ENCODE measurements at regions not wholly inside any gene's neighbourhood (a gene's known extent, or its start where the extent isn't known, plus 50 kb on each side); places are given as distances from the start of the nearest gene placed in this dataset.
"Not testable (repeated sequence)": the region's sequence is repeated elsewhere in the genome, so short reads cannot be mapped to it uniquely, and the experiment has no call there.

DNA sequence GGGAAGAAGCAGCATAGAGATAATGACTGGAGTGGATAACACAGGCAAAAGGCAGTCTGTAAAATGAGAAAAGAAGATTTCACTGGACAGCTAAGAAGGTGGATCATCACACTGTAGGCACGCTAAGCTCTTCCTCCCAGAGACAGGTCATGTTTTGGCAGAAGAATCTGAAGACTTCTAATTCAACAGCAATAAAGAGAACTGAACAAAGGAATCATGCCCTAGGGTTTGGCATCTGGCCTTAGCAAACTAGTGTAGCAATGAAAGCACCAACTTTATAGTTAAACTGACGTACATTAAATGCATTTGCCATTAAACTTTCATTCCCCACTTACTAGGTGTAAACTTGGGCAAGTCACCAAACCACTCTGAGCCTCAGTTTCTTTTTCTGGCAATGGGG lies 84.4 kb upstream of the SEM1 start:
- no peak for DNase-seq (ENCODE audit: low read depth)
- TF ChIP-seq MYC (IDR thresholded peaks at IDR 0.05; ENCODE audit: low read depth, low read length) (no peak), POLR2A (IDR thresholded peaks at IDR 0.05; ENCODE audit: extremely low read depth, insufficient read length) (no peak)
- TF ChIP-seq, protein P1, sequence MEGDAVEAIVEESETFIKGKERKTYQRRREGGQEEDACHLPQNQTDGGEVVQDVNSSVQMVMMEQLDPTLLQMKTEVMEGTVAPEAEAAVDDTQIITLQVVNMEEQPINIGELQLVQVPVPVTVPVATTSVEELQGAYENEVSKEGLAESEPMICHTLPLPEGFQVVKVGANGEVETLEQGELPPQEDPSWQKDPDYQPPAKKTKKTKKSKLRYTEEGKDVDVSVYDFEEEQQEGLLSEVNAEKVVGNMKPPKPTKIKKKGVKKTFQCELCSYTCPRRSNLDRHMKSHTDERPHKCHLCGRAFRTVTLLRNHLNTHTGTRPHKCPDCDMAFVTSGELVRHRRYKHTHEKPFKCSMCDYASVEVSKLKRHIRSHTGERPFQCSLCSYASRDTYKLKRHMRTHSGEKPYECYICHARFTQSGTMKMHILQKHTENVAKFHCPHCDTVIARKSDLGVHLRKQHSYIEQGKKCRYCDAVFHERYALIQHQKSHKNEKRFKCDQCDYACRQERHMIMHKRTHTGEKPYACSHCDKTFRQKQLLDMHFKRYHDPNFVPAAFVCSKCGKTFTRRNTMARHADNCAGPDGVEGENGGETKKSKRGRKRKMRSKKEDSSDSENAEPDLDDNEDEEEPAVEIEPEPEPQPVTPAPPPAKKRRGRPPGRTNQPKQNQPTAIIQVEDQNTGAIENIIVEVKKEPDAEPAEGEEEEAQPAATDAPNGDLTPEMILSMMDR (IDR thresholded peaks at IDR 0.05; ENCODE audit: low read depth, low read length) = no peak
- H3K4me3 ChIP-seq (ENCODE audit: low read depth, low read length) = no peak overlapping the region

DNA sequence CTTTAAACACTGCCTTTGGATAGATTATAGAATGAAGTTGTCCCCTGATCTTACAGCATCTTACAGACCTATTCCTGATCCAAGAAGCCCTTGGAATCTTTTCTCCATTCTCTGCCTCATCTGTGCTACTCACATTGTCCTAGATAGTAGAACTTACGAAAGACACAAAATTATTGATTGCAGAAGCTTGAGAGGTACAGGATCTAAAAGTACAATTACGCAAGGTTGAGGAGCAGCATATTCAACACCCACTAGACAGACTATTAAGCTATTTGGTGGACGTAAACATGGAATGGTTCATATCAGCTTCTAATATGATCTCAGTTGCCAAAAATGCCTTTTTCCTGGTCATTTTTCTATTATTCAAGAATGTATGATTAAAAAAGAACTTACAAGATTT lies 90.5 kb upstream of the SEM1 start:
- no peak for DNase-seq (ENCODE audit: low read depth)
- TF ChIP-seq POLR2A (IDR thresholded peaks at IDR 0.05; ENCODE audit: extremely low read depth, insufficient read length) = no peak
- no peak for TF ChIP-seq MYC (IDR thresholded peaks at IDR 0.05; ENCODE audit: low read depth, low read length)
- TF ChIP-seq, protein P2, sequence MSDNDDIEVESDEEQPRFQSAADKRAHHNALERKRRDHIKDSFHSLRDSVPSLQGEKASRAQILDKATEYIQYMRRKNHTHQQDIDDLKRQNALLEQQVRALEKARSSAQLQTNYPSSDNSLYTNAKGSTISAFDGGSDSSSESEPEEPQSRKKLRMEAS (IDR thresholded peaks at IDR 0.05; ENCODE audit: low read depth, low read length) = no peak
- TF ChIP-seq, protein P1 (IDR thresholded peaks at IDR 0.05; ENCODE audit: low read depth, low read length) = no peak
- no peak overlapping the region for H3K4me3 ChIP-seq (ENCODE audit: low read depth, low read length)

DNA sequence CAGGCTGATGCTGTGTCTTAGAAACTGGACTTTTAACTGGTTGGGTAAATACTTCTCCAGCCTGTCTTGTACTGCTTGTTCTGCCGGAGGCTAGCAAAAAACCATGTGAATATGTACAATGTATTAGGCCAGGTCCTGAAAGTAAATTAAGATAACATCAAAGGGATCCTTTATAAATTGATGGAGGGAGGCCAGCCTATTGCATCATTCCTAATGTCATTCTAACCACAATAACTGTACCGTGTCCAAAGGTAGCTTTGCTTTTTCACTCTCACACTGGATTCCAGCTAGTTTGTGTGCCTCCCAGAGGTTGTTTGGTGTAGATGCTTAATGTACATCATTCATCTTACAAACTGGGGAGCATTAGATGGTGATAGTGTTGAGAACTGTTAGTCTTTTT lies 91.2 kb upstream of the SEM1 start:
- no peak overlapping the region for H3K4me3 ChIP-seq (ENCODE audit: low read depth, low read length)
- TF ChIP-seq, protein P1 (IDR thresholded peaks at IDR 0.05; ENCODE audit: low read depth, low read length) = no peak
- no peak for TF ChIP-seq MYC (IDR thresholded peaks at IDR 0.05; ENCODE audit: low read depth, low read length)
- TF ChIP-seq, protein P2 (IDR thresholded peaks at IDR 0.05; ENCODE audit: low read depth, low read length) = no peak
- TF ChIP-seq POLR2A (IDR thresholded peaks at IDR 0.05; ENCODE audit: extremely low read depth, insufficient read length) = no peak
- no peak for DNase-seq (ENCODE audit: low read depth)

DNA sequence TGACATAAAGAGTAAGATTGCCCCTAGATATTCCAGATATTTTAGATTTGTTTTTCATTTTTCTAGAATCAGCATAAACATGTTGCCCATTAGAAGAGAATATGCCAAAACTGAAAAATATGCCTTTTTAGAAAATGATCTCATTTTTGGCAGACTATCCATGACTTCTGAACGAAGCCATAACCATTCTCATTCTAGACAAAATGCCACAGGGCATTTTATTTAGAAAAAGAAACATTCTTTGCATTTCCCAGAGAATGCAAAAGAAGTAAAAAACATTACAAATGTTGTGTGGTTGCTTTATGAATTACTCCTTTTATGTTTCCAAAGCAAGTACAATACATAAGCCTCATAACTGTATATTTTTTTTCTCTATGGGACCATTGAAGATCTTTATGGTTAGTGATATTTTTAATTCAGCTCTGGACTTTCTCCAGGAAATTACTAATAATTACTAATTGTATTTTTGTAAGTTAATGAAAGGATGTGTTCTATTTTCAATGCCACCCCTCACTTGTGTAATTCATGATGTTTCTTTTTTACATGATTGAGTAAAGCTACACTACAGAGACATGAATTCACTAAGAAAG lies 109.6 kb upstream of the SEM1 start:
- H3K4me3 ChIP-seq (ENCODE audit: low read depth, low read length) = no peak overlapping the region
- no peak for DNase-seq (ENCODE audit: low read depth)
- TF ChIP-seq, protein P2 (IDR thresholded peaks at IDR 0.05; ENCODE audit: low read depth, low read length) = no peak
- TF ChIP-seq, protein P1 (IDR thresholded peaks at IDR 0.05; ENCODE audit: low read depth, low read length) = no peak
- TF ChIP-seq POLR2A (IDR thresholded peaks at IDR 0.05; ENCODE audit: extremely low read depth, insufficient read length) = no peak
- no peak for TF ChIP-seq MYC (IDR thresholded peaks at IDR 0.05; ENCODE audit: low read depth, low read length)

DNA sequence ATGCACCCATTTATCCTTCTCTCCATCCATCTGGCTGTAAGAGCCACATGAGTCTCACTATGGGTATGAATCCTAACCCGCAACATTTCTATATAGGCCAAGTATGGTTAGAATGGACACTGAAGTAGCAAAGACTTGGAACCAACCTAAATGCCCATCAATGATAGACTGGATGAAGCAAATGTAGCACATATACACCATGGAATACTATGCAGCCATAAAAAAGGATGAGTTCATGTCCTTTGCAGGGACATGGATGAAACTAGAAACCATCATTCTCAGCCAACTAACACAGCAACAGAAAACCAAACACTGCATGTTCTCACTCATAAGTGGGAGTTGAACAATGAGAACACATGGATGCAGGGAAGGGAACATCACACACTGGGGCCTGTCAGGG lies 111.5 kb upstream of the SEM1 start:
- DNase-seq (ENCODE audit: low read depth); H3K4me3 ChIP-seq (ENCODE audit: low read depth, low read length): not testable (repeated sequence)

DNA sequence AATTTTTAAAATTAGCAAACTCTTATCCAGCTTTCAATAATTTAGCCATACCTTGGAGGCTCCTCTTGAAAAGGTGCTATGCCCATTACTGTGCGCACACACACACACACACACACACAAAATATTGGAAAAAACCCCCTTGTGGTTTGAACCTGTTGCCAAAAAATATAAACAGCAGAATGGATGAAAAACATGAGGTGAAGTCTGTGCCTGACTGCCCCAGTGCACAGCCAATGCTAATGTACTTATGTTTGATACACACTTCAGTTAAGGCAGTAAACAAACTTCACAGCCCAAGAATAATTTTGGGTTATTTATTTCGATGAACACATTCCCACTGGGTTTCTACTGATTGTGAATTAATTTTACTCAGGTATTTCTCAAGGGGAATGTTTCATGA lies 113.2 kb upstream of the SEM1 start:
- TF ChIP-seq MYC (IDR thresholded peaks at IDR 0.05; ENCODE audit: low read depth, low read length) (no peak), POLR2A (IDR thresholded peaks at IDR 0.05; ENCODE audit: extremely low read depth, insufficient read length) (no peak)
- TF ChIP-seq, protein P1 (IDR thresholded peaks at IDR 0.05; ENCODE audit: low read depth, low read length) = no peak
- TF ChIP-seq, protein P2 (IDR thresholded peaks at IDR 0.05; ENCODE audit: low read depth, low read length) = no peak
- no peak overlapping the region for H3K4me3 ChIP-seq (ENCODE audit: low read depth, low read length)

More for the DNA sequence above, 113.2 kb upstream of the SEM1 start:
- DNase-seq (ENCODE audit: low read depth) = no peak

Data from NB4 (cell line).